Aorta (tissue), 5 donors: ENCODE measurements at regions not wholly inside any gene's neighbourhood (a gene's known extent, or its start where the extent isn't known, plus 50 kb on each side); places are given as distances from the start of the nearest gene placed in this dataset.

Source experiments
- ATAC-seq: fragments of 200-7000 bp; cut with Tn5 transposase; one replicate; pipeline ENCODE4 v1.9.1; 2022; ENCODE audit warnings: moderate library complexity; ENCODE audit not compliant: low FRiP score
- DNase-seq, 2 donors: peaks; one replicate each; pipeline ENCODE4 v3.0.0-alpha.2; 2020
- H3K27ac ChIP-seq, 2 donors: one replicate each; pipeline ENCODE4 v1.5.1; 2013; ENCODE audit warnings: low read length in 2 of 2, mild to moderate bottlenecking in 2 of 2, moderate library complexity in 2 of 2, control low read depth in 1 of 2, inconsistent platforms in 1 of 2, low read depth in 1 of 2
- H3K27me3 ChIP-seq, 2 donors: one replicate each; pipeline ENCODE4 v1.6.1; 2013; ENCODE audit warnings: control low read depth in 1 of 2, low read length in 1 of 2, mild to moderate bottlenecking in 1 of 2, moderate library complexity in 1 of 2; ENCODE audit not compliant: insufficient read depth in 2 of 2, control insufficient read depth in 1 of 2
- H3K36me3 ChIP-seq, 2 donors: one replicate each; pipeline ENCODE4 v1.6.1; 2013; ENCODE audit warnings: control low read depth in 1 of 2, low read length in 1 of 2, mild to moderate bottlenecking in 1 of 2; ENCODE audit not compliant: insufficient read depth in 2 of 2, control insufficient read depth in 1 of 2
- H3K4me1 ChIP-seq, 2 donors: one replicate each; pipeline ENCODE4 v1.6.1; 2013; ENCODE audit warnings: low read length in 2 of 2, control low read depth in 1 of 2, mild to moderate bottlenecking in 1 of 2, moderate library complexity in 1 of 2; ENCODE audit not compliant: insufficient read depth in 2 of 2, control insufficient read depth in 1 of 2
- H3K4me3 ChIP-seq, 2 donors: one replicate each; pipeline ENCODE4 v1.5.1; 2013; ENCODE audit warnings: low read length in 2 of 2, control low read depth in 1 of 2, mild to moderate bottlenecking in 1 of 2
- H3K9me3 ChIP-seq: one replicate; pipeline ENCODE4 v1.6.1; 2013; ENCODE audit warnings: mild to moderate bottlenecking, low read length; ENCODE audit not compliant: control insufficient read depth
- WGBS, 2 donors: extraction: QIAGEN DNeasy Blood & Tissue Kit; methylation state at CpG; one replicate each; pipeline ENCODE4 v1.1.7; 2013; 5-methylcytosine and 5-hydroxymethylcytosine counted together
- intact Hi-C, 2 donors: fragments of 100-400 bp; cut with DNase I; formaldehyde crosslinking; loops; one replicate each; pipeline versions ENCODE4 v1.14.2 to v1.15.0; 2022
- donor health status: healthy with polysubstance abuse.
- donor health status: Bipolar disorder and iron deficiency.
- donor health status: DM: no; HTN: no; CAD: no.
- donor health status: DM: no; HTN: no; CAD: no.
- donor health status: DM: yes; HTN: yes; CAD: no.

DNA sequence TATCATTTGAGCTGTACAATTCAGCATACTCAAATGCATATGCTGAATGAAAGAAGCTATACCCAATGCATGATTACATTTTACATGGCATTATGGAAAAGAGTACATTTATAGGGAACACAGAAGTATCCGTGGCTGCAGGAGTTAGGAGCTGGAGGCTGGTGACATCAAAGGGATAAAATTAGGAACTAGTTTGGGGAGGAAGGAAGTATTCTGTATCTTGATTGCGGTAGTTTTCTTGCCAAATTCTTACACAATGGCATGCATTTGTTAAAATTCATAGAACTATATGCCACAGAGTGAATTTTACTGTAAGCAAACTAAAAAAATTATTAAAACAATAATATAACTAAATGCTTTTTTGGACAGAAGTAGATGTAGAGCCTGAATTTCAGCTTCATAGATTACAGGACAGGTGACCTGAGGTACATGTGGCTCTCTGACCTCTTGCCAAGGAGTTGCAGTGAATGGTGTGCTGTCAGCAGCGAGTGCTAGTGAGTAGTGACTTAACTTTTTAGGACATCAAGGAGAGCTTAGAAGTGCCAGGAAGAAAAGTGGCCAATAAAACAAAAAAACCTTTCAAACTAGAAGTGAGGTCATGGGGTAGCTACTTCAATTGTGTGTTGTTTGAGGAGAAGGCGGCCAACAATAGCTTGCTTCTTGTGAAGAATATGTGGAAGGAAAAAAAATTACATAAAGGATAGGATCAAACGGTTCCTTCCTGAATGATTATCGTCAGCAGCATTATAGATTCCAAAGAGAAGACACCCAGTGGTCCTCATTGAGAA, 514.9 kb upstream of the CLINT1 start:
- WGBS, 2 donors: 28 to 41% methylated on average over 6 of the region's 6 CpGs
- no peak for ATAC-seq
- H3K27ac ChIP-seq: no peak overlapping the region

DNA sequence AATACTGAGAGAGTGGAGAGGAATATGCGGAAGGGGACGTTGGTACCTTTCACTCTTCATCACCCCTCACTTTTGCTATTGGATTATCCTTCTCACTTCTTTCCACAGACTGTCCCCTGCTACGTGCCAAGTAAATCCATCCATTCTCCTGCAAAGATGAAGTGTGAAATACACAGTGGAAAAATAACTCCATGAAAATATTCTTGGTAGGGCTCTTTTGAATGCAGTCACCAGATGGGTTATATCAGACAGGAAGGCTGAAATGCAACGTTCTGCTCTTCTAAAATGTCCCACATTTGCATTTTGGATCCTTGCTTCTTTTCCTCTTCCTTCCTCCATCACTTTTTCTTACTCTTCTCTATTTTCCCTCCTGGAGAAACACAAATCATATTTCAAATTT, 510.3 kb upstream of the CLINT1 start:
- H3K4me1 ChIP-seq: no peaks in the 10 kb centered on the region
- no peaks in the 10 kb centered on the region for H3K27me3 ChIP-seq
- 79 to 90% methylated on average over 4 of the region's 4 CpGs for WGBS, 2 donors
- DNase-seq (no peak), ATAC-seq (no peak)
- no peaks in the 10 kb centered on the region for H3K36me3 ChIP-seq
- no peaks in the 10 kb centered on the region for H3K9me3 ChIP-seq
- H3K4me3 ChIP-seq: no peak overlapping the region
- no peak overlapping the region for H3K27ac ChIP-seq
- intact Hi-C loops: no loop called here

More for the DNA sequence above, 514.9 kb upstream of the CLINT1 start:
- intact Hi-C loops: no loop called here
- Histone ChIP-seq H3K4me1 (no peaks in the 10 kb centered on the region), H3K27me3 (peaks cover 0 to 2% of the 10 kb centered on the region in 2 donors), H3K36me3 (no peaks in the 10 kb centered on the region), H3K9me3 (no peaks in the 10 kb centered on the region), H3K4me3 (no peak overlapping the region)
- no peak for DNase-seq

DNA sequence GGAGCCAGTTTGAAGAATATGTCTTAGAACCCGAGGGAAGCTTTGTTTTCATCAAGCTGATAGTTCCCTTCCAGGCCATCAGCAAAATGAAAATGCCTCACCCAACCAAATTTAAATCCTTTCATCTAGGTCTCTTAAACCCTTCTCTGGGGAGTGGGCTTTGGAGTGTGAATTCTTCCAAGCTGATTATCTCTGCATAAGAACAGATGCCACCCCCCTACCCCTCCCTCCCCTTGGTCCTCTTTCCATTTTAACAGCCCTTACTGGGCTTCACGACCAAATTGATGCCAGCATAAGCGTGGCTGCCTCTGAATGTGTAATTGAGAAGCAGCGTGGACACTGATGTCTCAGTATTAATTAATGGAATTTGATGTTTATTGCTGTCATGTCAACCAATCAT, 509.7 kb upstream of the CLINT1 start:
- Histone ChIP-seq H3K4me3 (no peak overlapping the region), H3K27ac (no peak overlapping the region), H3K36me3 (no peaks in the 10 kb centered on the region), H3K4me1 (no peaks in the 10 kb centered on the region), H3K27me3 (no peaks in the 10 kb centered on the region), H3K9me3 (no peaks in the 10 kb centered on the region)
- WGBS, 2 donors: 88 to 91% methylated on average over 4 of the region's 4 CpGs
- no peak for ATAC-seq
- no peak for DNase-seq
- intact Hi-C loops: no loop called here

DNA sequence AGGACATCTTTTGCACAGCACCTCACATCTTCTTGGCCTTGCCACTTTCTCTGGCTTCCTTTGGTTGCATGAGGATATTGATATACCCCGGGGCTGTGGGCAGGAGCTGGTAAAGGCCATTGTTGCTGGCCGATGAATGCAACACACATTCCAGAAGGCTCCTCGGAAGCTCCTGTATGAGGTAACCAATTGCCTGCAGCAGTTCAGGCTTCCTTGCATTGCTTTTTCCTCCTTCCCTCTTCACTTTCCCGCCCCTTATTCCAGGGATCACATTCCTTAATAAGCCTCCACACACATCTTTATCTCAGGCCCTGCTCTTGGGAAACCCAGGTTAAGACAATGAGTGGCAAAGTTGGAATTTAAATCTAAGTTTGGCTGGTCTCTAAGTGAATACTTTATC, 505.4 kb upstream of the CLINT1 start:
- DNase-seq (no peak), ATAC-seq (no peak)
- Histone ChIP-seq H3K4me3 (no peak overlapping the region), H3K36me3 (no peaks in the 10 kb centered on the region), H3K27ac (no peak overlapping the region), H3K9me3 (no peaks in the 10 kb centered on the region), H3K4me1 (no peaks in the 10 kb centered on the region), H3K27me3 (no peaks in the 10 kb centered on the region)
- intact Hi-C loops: no loop called here
- 78 to 83% methylated on average over 4 of the region's 4 CpGs for WGBS, 2 donors

DNA sequence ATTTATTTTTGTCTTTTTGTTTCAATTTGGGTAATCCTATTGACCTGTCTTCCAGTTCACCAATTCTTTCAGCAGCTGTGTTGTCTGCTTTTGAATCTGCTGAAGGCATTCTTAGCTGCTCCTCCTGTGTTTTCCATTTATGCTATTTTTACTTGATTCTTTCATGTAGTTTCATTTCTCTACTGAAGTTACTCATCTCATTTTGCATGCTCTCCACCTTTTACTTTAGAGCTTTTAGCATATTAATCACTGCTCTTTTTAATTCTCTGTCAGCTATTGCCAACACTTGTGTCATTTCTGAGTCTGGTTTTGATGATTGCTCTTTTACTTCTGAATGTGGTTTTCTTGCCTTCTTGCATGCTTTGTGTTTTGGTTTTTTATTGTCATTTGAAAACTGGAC, 496.0 kb upstream of the CLINT1 start:
- Histone ChIP-seq H3K9me3 (no peaks in the 10 kb centered on the region), H3K4me3 (no peak overlapping the region), H3K27me3 (no peaks in the 10 kb centered on the region), H3K27ac (no peak overlapping the region), H3K36me3 (no peaks in the 10 kb centered on the region), H3K4me1 (no peaks in the 10 kb centered on the region)
- DNase-seq (no peak), ATAC-seq (no peak)
- intact Hi-C loops: no loop called here

- DNase-seq: no peak
- Histone ChIP-seq H3K4me1 (no peaks in the 10 kb centered on the region), H3K9me3 (no peaks in the 10 kb centered on the region), H3K27me3 (no peaks in the 10 kb centered on the region), H3K27ac (no peak overlapping the region), H3K4me3 (no peak overlapping the region), H3K36me3 (no peaks in the 10 kb centered on the region)
- intact Hi-C loops: no loop called here
- 89 to 92% methylated on average over 6 of the region's 6 CpGs for WGBS, 2 donors
- ATAC-seq: no peak
Measured at GRCh38 chr5:158351485-158352125, 492.7 kb upstream of the CLINT1 start.

GRCh38 chr5:158349987-158350386, 491.0 kb upstream of the CLINT1 start:
- intact Hi-C loops: no loop called here
- DNase-seq (no peak), ATAC-seq (no peak)
- H3K4me3 ChIP-seq: no peak overlapping the region
- 75 to 81% methylated on average over 6 of the region's 6 CpGs for WGBS, 2 donors
- no peaks in the 10 kb centered on the region for H3K4me1 ChIP-seq
- no peak overlapping the region for H3K27ac ChIP-seq
- H3K27me3 ChIP-seq: no peaks in the 10 kb centered on the region
- H3K9me3 ChIP-seq: no peaks in the 10 kb centered on the region
- H3K36me3 ChIP-seq: no peaks in the 10 kb centered on the region

DNA sequence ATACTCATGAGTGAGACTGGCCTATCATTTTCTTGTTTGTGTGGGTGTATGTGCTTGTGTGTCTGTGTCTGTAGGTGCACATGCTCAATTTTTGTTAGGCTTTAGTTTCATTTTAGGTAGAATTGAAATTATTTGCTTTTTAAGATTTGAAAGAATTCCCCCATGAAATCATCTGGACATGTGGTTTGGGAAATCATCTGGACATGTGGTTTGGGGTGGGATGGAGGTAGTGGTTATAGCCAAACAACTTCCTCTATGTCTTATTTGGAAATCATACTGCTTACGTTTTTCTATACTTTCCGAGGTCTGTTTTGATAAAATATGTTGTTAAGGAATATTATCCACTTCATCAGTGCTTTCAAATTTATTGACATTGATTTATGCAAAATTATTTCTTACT, 485.4 kb upstream of the CLINT1 start:
- ATAC-seq: no peak
- intact Hi-C loops: no loop called here
- Histone ChIP-seq H3K36me3 (no peaks in the 10 kb centered on the region), H3K27ac (no peak overlapping the region), H3K9me3 (no peaks in the 10 kb centered on the region), H3K4me1 (no peaks in the 10 kb centered on the region), H3K27me3 (no peaks in the 10 kb centered on the region), H3K4me3 (no peak overlapping the region)
- no peak for DNase-seq
- 88 to 89% methylated on average over 2 of the region's 2 CpGs for WGBS, 2 donors

- Histone ChIP-seq H3K27ac (no peak overlapping the region), H3K27me3 (no peaks in the 10 kb centered on the region), H3K4me1 (no peaks in the 10 kb centered on the region), H3K9me3 (no peaks in the 10 kb centered on the region), H3K36me3 (no peaks in the 10 kb centered on the region), H3K4me3 (no peak overlapping the region)
- 22 to 27% methylated on average over 1 of the region's 1 CpG for WGBS, 2 donors
- ATAC-seq (peak; percentile 26), DNase-seq (no peak)
- intact Hi-C loops: no loop called here
Measured at GRCh38 chr5:158340608-158341007, 481.7 kb upstream of the CLINT1 start.
